Astrocyte of the spinal cord (primary cell): ENCODE measurements at regions not wholly inside any gene's neighbourhood (a gene's known extent, or its start where the extent isn't known, plus 50 kb on each side); places are given as distances from the start of the nearest gene placed in this dataset.

ENCODE experiments used
- DNase-seq: peaks from one replicate; pipeline ENCODE4 v3.0.0; 2011; ENCODE audit warnings: low read depth, low spot score
- H3K4me3 ChIP-seq: 2 replicates; pipeline ENCODE4 v1.5.1; 2011; ENCODE audit warnings: low read depth, mild to moderate bottlenecking, low read length, moderate library complexity
- CTCF ChIP-seq: IDR thresholded peaks from 2 replicates; pipeline ENCODE4 v1.5.1; 2012; ENCODE audit warnings: low read depth, mild to moderate bottlenecking, low read length, inconsistent platforms
- in situ Hi-C: cut with HindIII; loops from 2 replicates; pipeline ENCODE4 v1.10.0; 2017; ENCODE audit warnings: low sequenced_read_pairs

DNA sequence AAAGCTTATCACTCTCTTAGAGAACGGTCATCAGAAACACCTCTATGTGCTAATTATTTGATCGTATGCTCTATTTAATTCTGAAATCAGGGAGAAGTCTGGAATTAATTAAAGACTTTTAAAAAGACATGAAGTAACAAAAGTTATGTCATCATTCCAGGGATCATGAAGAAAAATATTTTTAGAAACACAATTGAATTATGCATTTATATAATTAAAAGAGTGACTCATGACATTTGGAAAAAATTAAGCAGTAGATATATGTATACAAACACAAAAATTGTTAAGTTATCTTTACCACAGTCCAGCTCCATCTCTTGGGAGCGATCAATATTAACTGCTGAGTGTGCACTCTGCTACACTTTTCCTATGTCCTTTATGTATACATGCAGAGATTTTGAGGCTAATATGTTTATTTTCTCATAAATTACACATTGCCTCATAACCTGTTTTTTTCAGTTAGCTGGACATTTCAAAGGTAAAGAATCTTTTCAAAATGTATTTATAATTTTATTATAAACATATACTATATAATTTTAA, 717.7 kb downstream of the GBE1 start:
- in situ Hi-C loops = no loop called here
- H3K4me3 ChIP-seq = no peak overlapping the region
- no peak for TF ChIP-seq CTCF
- DNase-seq = no peak

DNA sequence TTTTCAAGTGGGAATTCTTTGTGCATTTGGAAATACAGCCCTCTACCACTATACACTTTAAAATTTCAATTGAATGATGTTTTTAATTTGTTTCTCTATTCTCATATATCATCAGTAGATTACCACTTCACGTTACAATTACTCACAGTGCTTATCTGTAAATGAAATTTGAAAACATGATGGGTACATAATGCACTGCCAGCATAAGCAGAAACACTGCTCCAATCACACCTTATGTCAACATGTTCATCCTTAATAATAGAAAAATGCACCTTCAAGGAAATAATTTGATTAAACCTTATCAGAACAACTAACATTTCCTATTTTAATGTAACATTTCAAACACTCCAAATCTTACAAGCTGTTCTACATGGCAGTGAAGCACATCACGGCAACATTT, 718.4 kb downstream of the GBE1 start:
- TF ChIP-seq CTCF = no peak
- no peak overlapping the region for H3K4me3 ChIP-seq
- DNase-seq = no peak
- in situ Hi-C loops = no loop called here

GRCh38 chr3:81041331-81041730, 720.1 kb downstream of the GBE1 start:
- no peak for TF ChIP-seq CTCF
- DNase-seq = no peak
- H3K4me3 ChIP-seq = no peak overlapping the region
- in situ Hi-C loops = no loop called here

GRCh38 chr3:81040107-81040506, 721.3 kb downstream of the GBE1 start:
- in situ Hi-C loops = no loop called here
- no peak overlapping the region for H3K4me3 ChIP-seq
- no peak for DNase-seq
- no peak for TF ChIP-seq CTCF

- no peak for TF ChIP-seq CTCF
- in situ Hi-C loops = no loop called here
- DNase-seq = no peak
- no peak overlapping the region for H3K4me3 ChIP-seq
These were observed 727.8 kb downstream of the GBE1 start for GRCh38 chr3:81033684-81034083.

GRCh38 chr3:81033185-81033584, 728.3 kb downstream of the GBE1 start:
- TF ChIP-seq CTCF = no peak
- no peak overlapping the region for H3K4me3 ChIP-seq
- DNase-seq = no peak
- in situ Hi-C loops = no loop called here

GRCh38 chr3:81029861-81030260, 731.6 kb downstream of the GBE1 start:
- DNase-seq = no peak
- no peak for TF ChIP-seq CTCF
- no peak overlapping the region for H3K4me3 ChIP-seq
- in situ Hi-C loops = no loop called here
